GM18858 (cell line): ENCODE measurements at regions not wholly inside any gene's neighbourhood (a gene's known extent, or its start where the extent isn't known, plus 50 kb on each side); places are given as distances from the start of the nearest gene placed in this dataset.

Source experiments
- ATAC-seq: cut with Tn5 transposase; IDR thresholded peaks from one replicate; pipeline ENCODE4 v1.9.1; 2021; ENCODE audit not compliant: unreplicated experiment

DNA sequence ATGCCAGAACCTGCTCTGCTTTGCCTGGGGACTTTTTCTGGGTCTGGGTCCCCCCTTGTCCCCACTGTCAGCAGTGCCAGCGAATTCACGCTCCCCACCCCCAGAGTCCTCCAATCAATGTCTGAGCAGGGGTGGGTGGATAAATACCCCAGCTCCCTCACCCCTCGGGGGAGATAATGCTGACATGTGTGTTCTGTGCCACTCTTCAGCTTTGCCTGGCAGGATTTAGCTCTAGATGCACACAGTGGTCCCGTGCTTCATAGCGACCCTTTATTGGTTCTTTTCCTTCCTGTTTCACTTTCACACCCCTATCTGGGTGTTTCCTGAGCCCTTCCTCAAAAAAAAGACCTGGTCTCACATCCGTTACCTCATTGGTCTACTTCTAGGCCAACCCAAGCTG is 277.0 kb downstream of the NPIPA8 start:
- ATAC-seq, result no peak

DNA sequence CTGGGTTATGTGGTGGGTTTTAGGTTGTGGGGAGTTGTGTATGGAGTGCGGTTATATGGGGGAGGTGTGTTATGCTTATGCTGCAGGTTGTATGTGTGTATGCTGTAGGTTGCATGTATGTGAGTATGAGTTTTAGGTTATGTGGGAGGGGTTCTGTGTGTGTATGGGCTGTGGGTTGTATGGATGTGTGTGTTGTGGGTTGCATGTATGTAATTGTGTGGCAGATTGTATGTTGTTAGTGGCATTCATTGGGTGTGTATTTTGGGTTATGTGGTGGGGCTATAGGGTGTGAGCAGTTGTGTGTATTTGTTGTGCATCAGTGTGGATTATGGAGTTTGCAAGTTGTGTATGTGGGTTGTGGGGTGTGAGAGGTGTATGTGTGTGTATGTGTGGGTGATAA is 277.4 kb downstream of the NPIPA8 start:
- ATAC-seq, result no peak

DNA sequence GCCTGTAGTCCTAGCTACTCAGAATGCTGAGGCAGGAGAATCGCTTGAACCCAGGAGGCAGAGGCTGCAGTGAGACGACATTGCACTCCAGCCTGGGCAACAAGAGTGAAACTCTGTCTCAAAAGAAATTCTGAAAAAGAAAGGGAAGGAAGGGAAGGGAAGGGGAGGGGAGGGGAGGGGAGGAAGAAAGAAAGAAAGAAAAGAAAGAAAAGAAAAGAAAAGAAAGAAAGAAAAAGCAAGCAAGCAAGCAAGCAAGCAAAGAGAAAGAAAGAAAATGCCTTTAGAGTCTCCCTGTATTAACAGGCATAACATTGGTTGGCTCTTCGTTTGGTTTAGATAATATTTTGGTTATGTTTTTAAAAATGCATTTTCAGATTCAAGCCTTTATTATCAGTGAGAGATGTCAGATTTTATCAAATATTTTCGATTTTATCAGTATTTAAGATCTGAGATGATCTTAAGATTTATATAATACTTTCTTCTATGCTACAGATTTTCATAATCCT is 281.1 kb downstream of the NPIPA8 start:
- ATAC-seq, result no peak

DNA sequence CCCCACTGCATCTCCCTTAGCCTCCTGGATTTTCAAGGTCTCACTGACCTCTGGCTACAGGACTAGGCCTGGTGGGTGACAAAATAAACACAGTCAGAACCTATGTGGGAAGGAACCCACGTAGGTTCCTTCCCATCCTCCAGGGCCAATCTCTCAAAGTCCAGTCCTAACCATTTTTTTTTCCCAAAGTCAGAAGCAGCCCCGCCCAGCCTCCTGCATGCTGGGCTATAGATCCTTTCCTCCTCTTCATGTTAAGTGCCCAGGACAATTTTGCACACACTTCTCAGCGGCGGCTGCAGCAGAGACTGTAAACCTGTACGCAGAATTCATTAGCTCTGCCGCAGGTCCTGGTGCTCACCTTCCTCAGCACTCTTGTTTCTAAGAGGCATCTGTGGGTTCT is 285.8 kb downstream of the NPIPA8 start:
- ATAC-seq, result no peak

DNA sequence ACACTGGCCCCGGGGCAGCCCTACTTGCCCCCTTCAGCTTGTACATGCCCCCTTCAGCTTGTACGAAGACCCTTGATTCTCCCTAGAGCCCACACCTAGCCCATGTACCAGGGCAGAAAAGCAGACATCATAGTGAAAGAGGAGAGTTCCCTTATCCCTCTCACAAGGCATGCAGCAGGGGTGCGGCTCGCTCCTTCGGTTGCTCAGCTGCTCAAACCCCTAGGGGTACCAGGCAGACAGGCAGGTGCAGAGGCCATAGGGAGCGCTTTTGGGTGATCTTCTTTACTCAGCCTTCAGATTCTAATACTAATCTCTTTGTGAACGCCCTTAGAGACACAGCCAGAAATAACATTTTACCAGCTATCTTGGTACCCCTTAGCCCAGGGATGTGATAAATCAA is 286.3 kb downstream of the NPIPA8 start:
- no peak for ATAC-seq

DNA sequence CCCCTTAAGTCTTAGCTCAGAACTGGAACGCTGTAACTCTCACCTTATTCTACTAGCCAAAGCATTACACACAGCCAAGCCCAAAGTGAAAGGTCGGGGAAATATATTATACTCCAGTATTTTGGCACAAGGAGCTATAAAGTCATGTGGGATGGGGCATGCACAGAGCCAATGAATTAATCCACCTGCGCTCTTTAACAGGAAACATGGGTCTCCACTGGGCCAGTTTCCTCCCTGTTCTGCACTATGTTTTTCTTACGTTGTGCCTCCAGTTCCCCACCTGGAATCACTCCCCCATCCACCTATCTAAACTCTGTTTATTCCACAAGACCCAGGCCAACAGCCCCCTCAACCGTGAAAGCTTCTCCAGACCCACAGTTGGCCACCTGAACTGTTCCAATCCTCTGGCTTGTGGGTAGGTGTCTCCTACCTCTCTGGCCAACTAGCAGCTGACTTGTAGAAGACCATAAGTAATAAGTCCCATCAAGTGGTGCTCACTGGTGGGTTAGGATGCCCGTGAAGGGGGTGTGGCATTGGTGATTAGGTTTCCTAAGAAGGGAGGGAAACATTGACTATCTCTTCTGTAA is 286.9 kb downstream of the NPIPA8 start:
- no peak for ATAC-seq

DNA sequence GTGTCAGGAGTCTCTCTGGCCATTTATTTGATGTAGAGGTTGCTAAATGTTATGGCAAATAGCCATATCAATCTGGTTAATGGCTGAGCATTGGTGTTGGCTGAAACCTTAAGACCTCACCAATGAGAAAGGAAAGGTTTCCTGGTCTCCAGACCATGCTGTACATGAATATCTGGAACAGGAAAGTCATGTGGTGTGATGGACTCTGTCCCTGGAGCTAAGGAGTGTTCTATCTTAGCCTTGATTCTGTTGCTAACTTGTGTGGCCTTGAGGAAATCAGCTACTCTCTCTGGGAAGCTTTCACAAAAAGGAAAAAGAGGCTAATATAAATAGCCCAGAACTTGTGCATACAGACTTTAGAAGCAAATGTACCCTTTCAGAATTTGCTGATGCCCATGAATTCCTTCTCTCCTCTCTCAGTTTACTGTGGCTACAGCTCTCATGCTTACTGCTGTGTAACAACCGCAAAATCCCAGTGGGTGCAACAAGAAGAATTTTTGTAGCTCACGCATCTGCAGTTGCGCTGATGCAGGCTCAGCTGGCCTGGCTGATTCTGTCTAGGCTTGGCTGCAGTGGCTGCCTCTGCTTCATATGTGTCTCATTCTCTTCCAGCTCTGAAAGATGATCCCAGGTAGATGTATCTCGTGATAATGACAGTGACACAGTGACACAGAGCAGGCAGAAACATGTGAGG is 287.5 kb downstream of the NPIPA8 start:
- ATAC-seq, result no peak

DNA sequence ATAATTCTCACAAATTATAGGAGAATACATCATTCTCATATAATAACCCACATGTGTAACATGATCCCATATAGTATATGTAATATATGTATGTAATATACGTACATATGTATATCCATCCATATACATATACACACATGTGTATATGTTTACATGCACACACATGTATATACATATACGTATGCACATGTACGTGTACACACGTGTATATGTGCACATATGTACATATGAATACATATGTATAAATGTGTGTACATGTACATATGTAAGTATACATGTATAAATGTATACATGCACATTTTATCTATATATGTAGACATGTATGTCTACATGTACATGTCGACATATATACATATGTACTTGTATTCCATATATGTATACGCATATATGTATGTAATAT is 288.8 kb downstream of the NPIPA8 start:
- ATAC-seq, result no peak

DNA sequence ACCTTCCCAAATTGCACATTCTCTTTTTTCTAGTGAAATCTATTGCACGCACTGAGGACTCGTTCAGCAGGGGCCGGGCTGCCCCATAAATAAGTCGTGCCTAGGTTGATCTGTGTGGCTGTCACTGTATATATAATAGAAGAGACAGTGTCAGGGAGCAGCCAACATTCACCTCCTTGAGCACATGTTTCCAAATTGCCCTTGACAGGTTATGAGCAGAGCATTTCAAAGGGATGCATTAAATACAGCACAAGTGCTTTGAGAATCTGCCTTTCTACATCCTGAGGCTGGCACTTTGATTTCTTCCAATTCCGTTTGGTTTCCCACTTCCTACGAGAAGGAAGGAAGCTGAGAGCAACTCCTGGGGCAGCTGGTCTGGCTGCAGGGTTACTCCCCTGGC is 291.2 kb downstream of the NPIPA8 start:
- ATAC-seq, result no peak

DNA sequence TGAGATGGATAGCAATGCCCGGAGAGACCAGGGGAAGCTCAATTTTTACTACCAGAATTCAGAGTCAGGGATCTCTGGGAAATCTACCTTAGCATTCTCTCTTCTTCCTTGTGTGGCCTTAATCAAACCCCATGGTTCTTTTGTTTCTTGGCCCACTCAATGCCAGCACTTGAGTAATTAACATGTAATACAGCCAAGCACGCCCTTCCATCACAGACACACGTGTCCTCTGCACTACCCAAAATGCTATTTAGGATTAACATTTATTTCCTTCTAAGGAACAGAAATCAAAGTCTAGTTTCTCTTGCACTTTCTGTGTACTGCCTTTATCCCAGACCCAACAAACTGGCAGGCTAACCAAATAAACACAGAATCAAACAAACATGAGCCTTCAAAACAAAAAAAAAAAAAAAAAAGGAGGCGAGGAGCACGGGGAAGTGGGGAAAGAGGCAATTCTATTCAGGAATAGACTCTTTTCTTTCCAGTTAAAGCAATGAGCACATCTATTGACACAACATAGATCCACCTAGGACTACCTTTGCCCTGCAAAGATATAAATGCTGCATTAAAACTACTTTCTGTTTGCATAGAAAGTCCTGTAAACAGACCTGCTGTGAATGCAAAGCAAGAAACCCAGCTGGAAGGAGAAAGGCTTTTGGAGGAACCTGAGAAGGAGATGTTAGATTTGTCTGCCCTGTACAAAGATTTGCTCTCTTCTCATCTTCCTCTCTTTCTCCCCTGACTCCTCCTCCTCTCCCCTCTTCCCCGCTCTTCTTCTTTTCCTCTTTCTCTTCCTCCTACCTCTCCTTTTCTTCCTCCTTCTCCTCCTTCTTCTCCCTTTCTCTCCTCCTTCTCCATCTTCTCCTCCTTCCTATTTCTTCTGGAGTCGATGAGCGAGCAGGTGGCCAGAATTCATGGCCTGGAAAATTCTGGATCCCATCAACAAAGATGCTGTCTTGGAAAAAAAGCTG is 294.4 kb downstream of the NPIPA8 start:
- no peak for ATAC-seq

DNA sequence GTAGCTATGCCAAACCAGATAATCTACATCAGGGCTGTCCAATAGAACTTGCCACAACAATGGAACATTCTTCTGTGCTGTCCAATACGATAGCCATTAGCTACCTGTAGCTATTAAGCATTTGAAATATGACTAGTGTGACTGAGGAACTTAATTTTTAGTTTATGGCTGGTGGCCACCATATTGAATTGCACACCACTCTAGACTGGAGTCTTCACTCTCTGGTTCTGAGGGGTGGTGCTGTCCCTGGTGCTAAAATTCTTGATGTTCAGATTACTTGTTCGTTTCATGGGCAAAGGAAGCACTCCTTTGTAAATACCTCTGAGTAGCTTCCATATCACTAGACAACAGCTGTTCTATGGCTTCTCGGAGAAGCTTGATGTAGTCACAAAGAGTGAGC is 296.6 kb downstream of the NPIPA8 start:
- ATAC-seq, result no peak

DNA sequence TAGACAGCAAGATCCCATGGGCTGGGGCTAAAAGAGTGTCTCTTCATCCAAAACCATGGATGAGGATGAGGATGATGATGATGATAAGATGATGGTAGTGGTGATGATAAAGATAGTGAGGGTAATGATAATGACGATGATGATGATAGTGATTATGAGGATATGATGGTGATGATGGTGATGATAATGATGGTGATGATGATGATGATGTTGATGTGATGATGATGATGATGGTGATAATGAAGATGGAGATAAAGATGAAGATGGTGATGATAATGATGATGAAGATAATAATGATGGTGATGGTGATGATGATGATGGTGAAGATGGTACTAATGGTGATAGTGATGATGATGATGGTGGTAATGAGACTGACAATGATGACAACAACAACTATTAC is 299.5 kb downstream of the NPIPA8 start:
- no peak for ATAC-seq

DNA sequence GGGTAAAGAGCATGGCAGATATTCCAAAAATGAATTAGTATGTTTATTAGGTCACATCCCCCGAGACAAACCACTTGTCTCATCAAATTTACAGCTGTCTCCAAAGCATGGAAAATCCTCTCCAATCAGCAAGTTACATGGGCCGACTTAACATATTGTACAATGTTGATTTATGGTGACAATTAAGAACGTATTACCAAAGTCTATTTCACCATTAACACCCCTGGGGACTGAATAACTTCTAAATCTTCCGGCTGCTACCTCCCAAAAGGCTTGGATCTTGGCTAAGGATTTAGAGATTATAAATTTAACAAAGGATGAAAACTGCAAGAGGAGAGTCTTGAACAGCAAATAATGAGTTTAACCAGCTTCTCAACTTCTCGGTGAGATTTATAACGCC is 311.9 kb downstream of the NPIPA8 start:
- ATAC-seq, result no peak

DNA sequence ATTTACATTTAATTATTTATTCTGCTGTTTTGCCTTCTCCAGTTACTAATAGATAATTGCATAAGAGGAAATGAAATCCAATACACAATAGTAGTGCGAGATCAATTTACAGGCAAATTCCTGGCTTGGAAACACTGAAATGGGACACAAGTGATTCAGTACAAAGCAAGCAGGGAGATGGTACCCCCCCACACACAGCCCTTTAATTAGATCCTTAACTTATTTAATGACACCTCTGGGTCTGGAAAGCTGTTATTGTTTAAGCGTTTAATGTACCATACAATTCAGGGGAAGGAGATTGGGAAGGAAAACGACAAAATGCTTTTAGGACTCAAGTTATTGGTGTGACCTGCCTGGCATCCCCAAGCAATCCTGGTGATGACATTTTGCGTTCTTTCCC is 318.2 kb downstream of the NPIPA8 start:
- ATAC-seq, result no peak

DNA sequence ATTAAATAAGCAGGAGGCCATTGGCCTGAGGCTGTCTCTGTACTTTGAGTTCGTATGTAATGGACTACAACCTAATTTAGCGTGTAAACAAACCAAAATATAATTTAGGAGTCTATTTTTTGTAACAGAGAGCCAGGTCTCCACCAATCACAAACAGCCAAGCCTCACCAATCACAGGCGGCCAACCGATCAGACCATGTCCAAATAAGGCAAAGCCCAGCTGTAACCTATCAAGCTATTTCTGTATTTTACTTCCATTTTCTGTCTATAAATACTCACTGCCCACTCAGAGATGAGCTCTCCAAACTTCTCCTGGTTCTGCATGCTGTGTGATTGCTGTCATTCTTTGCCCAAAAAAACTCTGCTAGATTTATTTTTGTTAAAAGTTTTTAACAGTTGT is 322.7 kb downstream of the NPIPA8 start:
- no peak for ATAC-seq

DNA sequence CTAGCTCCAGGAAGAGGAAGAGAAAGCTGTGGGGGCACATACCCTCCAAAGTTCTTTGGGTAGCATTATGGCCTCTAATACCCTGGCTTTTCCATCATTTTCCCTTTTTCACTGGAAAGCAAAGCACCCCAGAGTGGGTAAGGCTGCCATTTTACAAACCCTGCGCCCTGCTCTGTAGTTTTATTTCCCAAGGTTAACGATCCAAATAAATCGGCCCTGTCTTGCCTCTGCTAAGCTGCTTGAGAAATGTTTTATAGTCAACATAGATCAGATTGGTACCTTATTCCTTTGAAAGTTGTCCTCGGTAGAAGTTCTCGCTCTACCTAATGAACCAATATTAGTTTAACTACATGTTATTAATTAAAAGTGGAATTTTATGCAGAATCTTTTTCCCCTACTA is 328.2 kb downstream of the NPIPA8 start:
- no peak for ATAC-seq

DNA sequence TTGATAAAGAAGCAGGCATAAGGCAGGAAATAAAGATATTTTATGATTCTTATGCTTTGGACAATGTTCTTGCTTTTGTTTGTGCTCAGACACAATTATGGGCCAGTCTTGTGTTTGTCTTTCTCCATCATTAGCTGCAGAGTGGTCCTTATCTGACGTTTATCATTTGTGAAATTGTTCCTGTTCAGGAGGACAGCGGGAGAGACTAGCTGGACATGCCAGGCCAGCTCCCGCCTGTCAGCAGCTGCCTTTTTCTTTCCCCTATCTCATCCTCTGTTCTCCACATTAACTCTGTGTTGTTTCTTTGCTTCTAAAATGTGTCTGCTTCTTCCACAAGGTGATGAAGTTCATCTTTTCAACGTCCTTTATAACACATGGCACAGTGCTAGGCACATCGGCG is 333.5 kb downstream of the NPIPA8 start:
- no peak for ATAC-seq

DNA sequence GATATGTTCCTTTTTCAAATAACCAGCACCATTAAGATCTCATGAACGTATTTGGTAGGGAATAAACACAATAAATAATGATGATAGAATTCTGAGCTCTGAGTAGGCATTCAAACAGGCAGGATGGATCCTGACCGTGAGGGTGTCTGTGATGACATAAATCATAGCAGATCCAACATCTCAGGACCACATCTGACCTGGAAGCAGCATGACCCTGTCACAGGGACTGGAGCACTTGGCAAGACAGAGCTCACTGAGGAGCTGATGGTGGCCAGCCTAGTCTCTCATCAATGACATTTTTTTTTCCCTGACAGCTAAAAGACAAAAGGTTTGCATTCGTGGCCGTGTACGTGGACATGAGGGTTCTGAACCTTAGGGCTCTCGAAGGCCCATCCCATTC is 337.5 kb downstream of the NPIPA8 start:
- no peak for ATAC-seq

DNA sequence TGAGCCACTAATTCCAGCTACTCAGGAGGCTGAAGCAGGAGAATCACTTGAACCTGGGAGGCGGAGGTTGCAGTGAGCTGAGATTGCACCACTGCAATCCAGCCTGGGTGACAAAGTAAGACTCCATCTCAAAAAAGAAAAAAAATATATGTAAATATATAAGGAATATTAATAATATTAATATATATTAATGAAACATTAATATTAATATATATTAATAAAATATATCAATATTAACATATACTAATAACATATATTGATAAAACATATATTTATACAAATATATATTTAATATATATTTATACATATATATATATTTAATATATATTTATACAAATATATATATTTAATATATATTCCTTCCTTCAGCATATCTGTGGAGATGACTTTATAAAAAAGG is 338.0 kb downstream of the NPIPA8 start:
- ATAC-seq, result no peak

DNA sequence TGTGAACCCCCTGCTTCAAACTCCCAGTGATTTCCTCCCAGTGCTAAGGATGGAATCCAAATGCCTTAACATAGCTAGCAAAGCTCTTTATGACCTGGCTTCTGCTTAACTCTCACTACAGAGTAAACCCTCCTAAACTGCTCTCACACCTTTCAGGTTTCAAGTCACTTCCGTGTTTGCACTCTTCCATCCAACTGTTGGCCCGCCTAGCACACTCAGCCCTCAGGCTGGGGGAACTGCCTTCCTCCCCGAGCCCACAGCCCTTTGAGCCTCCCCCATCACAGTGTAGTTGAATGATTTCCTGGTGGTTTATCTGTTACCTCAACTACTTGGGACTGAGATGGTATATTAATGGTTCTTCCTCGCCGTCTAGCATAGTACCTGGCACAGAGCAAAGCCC is 342.5 kb downstream of the NPIPA8 start:
- no peak for ATAC-seq

DNA sequence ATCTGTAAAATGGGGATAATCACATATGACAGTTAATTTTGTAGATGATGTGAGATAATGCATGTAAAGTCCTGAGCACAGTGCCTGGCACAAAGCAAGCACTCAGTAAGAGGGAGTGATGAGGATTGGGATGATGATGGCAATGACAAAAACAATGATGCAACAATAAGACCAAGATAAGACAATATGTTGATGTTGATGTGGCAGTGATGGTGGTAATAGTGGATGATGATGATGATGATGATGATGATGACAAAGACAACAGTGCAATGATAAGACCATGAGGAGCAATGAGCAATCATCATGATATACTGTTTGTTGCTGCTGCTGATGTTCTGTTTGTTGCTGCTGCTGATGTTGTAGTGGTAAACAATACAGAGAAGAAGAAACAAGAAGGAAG is 344.1 kb downstream of the NPIPA8 start:
- no peak for ATAC-seq

DNA sequence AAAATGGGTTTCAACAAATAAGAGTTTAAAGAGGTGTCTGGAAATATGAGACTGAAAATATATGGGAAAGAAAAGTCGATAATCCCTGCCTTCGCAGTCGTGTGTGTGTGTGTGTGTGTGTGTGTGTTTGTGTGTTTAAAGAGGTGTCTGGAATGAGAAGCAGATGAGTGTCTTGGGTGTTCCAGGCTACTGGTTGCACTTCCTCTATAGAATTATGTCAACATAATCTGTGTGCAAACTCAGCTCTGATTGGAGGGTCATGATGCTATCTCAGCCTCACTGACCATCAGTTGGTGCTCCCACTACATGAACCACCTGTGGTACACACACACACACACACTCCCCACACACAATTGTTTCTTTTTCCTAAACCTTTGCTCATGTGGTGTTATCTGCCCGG is 347.3 kb downstream of the NPIPA8 start:
- no peak for ATAC-seq
